Right kidney (tissue), 1 donor: ENCODE measurements at regions not wholly inside any gene's neighbourhood (a gene's known extent, or its start where the extent isn't known, plus 50 kb on each side); places are given as distances from the start of the nearest gene placed in this dataset.
"Not testable (repeated sequence)": the region's sequence is repeated elsewhere in the genome, so short reads cannot be mapped to it uniquely, and the experiment has no call there.

Experiments
- DNase-seq: peaks from one replicate; pipeline ENCODE4 v3.0.0-alpha.2; 2016

- DNase-seq = no peak
Observed at GRCh38 chr5:101728933-101729332, 567.2 kb downstream of the SLCO4C1 start.

- no peak for DNase-seq
Observed at GRCh38 chr5:101721543-101721942, 574.5 kb downstream of the SLCO4C1 start.

DNA sequence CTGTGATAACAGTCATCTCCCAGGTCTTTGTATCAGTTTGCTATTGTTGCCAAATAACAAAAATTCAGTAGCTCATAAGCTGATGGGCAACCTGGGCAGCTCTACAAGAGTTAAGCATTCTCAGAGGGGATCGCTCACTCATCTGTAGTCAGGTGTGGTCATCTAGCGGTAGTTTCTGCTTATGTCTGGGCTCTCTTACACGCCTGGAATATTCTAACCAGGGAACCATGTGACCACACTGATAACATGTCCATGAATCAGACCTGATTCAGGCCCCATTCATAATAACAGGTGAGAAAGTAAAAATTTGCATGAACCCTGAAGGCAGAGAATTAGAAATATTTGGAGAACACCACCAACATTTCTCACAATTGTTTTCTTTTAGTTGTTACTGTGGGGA lies 576.1 kb downstream of the SLCO4C1 start:
- no peak for DNase-seq

DNA sequence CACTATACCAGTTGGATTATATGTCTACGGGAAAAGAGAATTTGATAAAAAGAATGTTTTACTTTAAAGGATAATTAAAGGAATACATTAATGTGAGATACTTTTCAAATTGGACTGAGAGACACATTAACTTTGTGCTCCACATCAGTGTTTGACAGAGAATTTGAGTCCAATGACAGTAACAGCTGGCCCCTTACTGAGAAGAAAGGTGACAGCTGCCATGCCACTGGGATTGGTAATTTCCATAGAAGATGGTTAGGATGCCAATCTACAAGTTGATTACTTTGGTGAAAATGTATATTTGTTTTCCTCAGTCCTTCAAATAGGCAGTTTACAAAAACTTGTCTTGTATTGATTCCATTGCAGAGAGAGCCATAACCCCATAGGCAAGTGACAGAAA lies 578.4 kb downstream of the SLCO4C1 start:
- DNase-seq = no peak

- no peak for DNase-seq
Observed at GRCh38 chr5:101716941-101717340, 579.1 kb downstream of the SLCO4C1 start.

DNA sequence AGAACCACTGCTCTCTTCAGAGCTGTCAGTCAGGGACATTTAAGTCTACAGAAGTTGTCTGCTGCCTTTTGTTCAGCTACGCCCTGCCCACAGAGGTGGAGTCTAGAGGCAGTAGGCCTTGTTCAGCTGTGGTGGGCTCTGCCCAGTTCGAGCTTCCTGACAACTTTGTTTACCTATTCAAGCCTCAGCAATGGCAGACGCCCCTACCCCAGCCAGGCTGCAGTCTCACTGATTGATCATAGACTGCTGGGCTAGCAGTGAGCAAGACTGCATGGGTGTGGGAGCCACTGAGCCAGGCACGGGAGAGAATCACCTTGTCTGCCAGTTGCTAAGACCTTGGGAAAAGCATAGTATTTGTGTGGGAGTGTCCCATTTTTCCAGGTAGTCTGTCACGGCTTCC lies 580.3 kb downstream of the SLCO4C1 start:
- not testable (repeated sequence) for DNase-seq

GRCh38 chr5:101689306-101689705 lies 606.8 kb downstream of the SLCO4C1 start:
- DNase-seq = no peak

DNA sequence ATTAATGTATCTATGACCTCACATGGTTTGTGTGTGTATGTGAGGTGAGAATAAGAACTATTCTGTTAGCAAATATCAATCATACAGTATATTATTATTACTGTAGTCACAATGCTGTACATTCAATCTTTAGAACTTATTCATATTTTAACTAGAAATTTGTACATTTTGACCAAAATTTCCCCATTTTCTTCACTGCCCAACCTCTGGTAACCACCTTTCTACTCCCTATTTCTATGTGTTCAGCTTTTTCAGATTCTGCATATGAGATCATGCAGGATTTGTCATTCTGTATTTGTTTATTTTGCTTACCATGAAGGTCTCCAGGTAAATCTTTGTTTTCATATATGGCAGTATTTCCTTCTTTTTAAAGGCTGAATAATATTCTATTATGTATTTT lies 607.9 kb downstream of the SLCO4C1 start:
- DNase-seq = no peak

GRCh38 chr5:101687349-101687985 lies 608.6 kb downstream of the SLCO4C1 start:
- DNase-seq = no peak

DNA sequence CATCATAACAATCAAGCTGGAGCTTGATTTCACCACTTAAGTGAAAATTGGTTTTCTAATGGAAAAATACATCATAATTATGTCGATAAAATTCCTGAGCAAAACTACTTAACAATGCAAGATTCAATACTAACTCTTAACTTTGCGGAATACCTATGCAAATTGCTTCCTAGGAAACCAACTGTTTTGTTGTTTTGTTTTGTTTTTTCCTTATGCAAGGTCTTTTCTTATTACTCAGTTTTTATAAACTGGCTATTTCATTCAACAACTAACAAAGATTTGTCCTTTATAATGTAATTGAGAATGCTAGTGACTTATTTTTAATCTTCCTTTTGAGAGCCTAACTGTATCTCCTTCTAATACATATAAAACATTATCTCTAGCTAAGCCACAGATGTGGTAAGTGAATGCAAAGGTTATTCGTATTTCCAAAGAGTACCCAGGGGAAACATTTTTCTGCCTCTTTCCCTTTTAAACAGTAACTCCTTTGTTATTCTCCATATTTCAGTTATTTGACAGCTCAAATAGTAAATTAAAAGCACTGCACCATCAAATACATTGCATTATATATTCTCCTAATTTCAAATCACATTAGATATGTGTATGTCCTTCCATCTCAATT lies 609.4 kb downstream of the SLCO4C1 start:
- no peak for DNase-seq

DNA sequence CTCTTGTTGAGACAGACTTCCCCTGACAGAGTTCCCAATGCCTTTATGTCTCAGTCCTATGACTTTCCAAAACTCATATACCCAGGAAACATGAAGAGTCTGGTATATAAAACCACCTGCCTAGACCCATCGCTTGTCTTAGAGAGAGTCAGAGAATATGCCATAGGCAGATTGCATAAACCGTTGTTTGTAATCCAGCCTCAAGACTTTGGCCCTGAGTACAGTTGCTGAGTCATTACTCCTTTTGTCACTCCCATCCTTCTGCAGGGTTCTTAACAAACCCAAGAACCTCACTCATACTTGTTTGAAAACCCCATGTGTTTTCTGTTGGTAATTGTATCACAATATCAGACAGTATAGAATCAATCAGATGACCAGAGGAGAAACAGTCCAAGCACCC lies 616.3 kb downstream of the SLCO4C1 start:
- DNase-seq = no peak

DNA sequence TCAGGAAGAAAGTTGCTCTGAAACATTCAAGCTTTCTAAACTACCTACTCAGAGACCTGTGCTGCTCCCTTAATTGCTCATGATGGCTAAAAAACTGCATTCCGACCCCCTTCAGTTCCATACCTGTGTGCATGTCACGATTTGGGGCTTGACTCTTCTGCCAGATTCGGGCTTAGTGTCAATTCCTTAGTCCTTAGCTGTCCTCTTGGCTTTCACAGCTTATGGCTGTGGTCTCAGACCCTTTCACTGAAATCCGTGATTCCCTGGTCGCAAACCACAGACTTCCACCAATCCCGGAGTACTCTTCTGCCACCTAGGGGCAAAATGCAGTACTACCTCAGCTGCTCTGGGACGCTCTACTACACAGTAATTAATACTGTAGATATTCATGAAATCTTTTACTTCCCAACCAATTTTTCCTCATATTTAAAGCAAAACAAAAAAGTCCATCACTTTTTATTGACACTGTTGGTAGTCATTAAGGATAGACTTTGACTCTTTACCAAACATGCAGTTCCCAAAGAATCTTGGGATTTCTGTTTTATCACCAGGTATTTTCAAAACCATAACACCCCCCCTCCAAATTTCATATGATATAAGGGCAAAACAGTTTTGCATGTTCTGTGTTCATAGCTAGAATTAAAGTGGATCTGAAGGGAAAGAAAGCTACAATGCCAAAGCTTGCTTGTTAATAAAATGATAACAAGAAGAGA lies 617.4 kb downstream of the SLCO4C1 start:
- peak; percentile 54 for DNase-seq

DNA sequence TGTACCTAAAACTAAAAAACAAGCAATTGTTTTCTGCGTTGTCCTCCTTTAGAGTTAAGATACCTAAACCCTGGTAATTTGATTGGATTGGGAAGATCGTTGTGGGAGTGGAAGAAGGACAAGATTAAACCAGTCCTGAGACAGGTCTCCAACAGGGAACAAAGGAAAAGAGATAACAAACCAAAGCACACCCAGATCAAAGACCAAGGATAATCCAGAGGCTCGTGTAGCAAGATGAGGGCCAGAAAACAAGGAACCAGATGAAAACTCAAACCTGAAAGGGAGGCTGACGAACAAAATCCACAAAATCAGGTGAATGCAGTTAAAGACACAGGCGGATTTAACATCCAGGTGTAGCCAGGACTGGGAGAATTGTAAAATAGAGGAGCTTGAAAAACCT lies 618.1 kb downstream of the SLCO4C1 start:
- peak; percentile 4 for DNase-seq

DNA sequence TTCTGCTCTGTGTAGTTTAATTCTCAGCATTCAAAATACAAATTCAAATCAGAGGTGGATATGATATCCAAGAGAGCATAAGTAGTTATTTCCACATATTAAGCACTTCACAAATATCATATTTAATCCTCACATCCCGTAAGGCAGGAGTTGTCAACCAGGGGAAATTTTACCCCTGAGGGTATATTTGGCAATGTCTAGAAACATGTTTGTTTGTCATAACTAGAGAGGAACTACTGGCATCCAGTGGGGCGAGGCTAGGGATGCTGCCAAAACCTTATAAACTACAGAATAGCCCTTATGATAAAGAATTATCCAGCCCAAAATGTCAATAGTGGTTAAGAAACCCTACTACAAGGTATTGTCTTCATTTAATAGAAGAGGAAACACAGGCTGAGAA lies 619.4 kb downstream of the SLCO4C1 start:
- DNase-seq = no peak

DNA sequence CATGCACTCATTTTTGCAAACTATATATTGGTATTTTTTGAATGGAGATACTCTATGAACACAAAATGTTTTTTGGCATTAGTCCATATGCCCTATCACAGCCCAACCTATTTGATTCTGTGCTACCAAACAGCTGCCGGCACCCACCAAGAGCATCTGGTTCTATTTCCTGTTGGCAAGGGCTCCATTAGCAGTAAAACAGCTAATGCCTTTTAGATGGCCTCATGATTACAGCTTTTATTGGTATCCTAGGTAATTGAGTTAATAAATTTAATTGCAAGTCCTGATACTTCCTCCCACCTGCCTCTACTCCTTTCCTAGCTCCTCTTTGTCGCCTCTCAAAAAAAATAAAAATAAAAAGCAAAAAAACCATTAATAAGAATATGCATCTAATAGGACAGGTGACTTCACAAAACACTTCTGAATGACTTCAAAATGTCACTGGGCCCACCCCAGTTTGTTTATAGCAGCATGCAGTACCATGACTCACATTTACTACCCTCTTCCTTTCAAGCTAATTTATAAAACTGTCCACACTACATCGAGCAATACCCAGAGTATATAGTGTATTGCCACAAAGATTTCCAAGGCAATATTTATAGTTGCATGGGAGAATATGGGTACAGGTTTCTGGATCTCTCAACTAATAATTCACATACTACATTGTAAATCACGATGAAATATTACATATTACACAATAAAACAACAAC lies 620.4 kb downstream of the SLCO4C1 start:
- no peak for DNase-seq

- DNase-seq = no peak
Observed at GRCh38 chr5:101673120-101673519, 623.0 kb downstream of the SLCO4C1 start.

DNA sequence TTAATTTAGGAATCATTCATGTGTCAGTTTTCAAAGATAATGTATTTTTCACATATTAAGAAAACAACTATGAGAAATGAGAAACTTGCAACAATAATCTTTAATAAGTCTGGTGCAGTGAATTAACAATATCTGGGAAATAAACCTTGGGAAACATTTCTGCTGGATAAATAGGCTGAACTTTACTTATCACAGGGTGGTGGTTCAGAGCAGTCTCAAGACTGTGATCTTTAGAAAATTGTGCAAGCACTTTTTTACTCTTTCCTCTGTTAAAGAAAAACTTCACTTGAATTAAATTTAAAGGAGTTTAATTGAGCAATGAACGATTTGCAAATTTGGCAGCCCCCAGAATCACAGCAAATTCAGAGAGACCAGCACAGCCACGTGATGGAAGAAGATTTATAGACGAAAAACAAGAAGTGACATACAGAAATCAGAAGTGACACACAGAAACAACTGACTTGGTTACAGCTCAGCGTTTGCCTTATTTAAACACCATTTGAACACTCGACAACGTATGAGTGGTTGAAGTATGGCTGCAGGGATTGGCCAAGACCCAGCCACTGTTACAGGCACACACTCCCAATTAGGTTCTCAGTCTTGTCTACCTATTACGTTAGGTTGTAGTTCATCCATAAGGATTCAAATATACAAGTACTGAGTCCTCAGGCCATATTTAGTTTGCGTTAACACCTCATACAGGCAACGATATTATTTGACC lies 631.9 kb downstream of the SLCO4C1 start:
- no peak for DNase-seq

GRCh38 chr5:101663543-101663942 lies 632.5 kb downstream of the SLCO4C1 start:
- DNase-seq = no peak

GRCh38 chr5:101662263-101662662 lies 633.8 kb downstream of the SLCO4C1 start:
- DNase-seq = no peak

- DNase-seq = no peak
Observed at GRCh38 chr5:101658433-101658832, 637.7 kb downstream of the SLCO4C1 start.

DNA sequence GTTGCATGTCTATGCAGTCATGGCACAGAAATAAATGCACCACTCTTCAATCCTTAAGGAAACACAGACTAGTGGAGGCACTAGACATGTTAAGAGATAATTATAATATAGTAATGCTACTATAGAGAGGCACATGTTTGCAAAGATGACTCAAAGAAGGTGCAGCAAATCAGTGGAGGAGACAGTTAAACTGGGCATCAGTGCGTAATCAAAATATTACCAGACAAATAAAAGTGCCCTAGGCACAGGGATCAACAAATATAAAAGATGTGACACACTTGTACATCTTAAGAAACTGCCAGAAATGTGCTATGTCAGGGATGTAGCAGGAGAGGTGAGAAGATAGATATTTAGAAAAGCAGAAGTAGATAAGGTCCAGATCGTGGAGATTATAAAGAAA lies 642.1 kb downstream of the SLCO4C1 start:
- no peak for DNase-seq

- no peak for DNase-seq
Observed at GRCh38 chr5:101647861-101648260, 648.2 kb downstream of the SLCO4C1 start.

GRCh38 chr5:101643794-101644193 lies 652.3 kb downstream of the SLCO4C1 start:
- DNase-seq = no peak
